COLO668 (cell line): ENCODE measurements at regions not wholly inside any gene's neighbourhood (a gene's known extent, or its start where the extent isn't known, plus 50 kb on each side); places are given as distances from the start of the nearest gene placed in this dataset.

ENCODE experiments used
- DNase-seq: peaks from one replicate; lab custom pipeline; 2025; ENCODE audit not compliant: unreplicated experiment; lab: John Stamatoyannopoulos, UW

GRCh38 chr18:29188760-29189159, 1011.8 kb upstream of the CDH2 start:
- DNase-seq: no peak

DNA sequence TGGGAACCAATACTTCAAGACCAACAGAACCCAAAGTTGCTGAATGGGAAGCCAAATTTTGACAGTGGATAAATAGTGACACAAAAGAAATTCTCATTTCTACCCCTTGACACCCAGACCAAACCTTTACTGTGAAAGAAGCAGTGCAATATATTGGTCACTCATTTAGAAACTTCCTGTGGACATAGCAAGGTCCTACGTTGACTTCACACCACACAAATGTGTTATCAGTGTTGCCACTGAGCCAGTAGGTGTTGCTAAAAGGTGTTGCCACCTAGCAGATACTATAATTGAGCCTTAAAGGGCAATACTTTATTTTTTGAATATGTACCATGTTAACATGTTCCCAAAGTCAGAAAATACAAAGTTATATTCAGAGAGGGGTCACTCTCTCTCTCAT, 1008.9 kb upstream of the CDH2 start:
- no peak for DNase-seq

- no peak for DNase-seq
Observed at GRCh38 chr18:29184654-29185053, 1007.7 kb upstream of the CDH2 start.

- no peak for DNase-seq
Observed at GRCh38 chr18:29181151-29181901, 1004.4 kb upstream of the CDH2 start.

DNA sequence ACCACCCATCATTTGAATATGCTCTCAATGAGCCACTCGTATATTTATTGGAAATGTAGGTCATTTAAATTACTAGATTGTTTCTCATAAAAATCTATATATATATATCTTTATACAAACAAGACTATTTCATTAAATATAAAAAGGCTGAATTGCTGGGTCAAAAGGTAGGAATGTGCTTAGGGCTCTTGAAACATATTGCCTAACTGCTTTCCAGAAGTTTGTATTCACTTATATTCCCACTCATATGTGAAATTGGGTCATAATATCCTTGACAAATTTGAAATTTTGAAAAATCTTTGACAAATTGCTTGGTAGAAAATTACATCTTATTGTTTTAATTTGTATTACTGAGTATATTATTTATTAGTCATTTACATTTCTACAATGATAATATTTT, 999.8 kb upstream of the CDH2 start:
- DNase-seq: no peak

GRCh38 chr18:29174891-29175290, 998.0 kb upstream of the CDH2 start:
- no peak for DNase-seq

- DNase-seq: no peak
Observed at GRCh38 chr18:29172756-29173067, 995.8 kb upstream of the CDH2 start.

DNA sequence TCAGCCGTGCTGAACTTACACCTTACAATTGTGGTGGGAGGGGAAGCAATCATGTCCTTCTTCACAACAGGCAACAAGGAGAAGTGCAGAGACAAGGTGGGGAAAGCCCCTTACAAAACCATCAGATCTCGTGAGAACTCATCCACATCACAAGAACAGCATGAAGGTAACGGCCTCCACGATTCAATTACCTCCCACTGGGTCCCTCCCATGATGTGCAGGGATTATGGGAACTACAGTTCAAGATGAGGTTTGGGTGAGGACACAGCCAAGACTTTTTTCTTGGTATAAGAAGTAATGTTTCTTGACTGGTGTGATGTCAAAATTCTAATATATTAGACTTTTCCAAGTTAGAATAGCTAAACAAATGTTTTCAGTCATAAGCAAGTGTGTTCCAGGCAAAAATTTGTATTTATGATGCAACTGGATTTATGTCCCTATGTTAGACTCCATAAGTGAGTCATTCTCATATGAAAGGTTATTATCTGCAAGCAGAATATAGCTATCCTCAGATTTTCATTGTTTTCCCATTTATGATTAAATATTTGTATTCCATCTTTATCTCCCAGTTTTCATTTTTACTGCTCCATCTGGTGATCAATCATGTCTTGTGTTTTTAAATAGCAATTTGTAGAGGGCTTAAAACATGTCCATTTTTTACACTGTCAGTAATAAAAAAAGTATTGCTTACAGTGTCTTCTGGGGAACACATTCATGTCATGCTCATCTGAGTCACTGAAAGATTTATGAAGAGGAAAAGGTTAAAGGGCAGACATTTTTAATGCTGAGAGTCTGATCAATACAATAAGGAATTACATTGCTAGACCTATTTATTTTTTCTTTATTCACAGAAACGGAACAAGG, 995.2 kb upstream of the CDH2 start:
- DNase-seq: no peak

- DNase-seq: no peak
Observed at GRCh38 chr18:29169599-29169998, 992.7 kb upstream of the CDH2 start.

DNA sequence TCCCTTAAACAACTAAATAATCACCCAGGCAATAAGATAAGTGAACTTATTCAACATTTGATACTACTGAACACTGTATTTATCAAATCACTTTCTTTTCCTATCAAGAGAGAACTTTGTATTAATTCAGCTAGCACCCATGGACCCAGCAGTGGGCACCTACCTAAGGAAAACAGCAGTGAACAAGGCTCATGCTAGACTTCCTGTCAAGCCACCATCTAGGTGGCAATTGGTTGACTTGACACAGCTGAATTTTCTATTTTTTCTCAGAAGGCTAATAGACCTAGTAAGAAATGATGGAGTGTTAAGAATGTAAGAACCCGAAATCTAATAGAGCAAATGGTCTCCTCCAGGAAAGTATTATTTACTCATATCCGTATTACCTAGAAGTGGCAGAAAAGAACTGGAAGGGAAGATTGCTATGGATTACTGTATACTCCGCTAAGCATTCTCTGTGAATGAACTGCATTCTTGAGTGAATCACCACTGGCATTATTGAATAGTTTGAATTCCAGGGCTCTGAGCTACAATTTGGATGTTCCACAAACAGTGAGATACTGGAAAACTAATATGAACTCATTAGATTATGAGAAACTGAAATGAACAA, 988.2 kb upstream of the CDH2 start:
- no peak for DNase-seq

DNA sequence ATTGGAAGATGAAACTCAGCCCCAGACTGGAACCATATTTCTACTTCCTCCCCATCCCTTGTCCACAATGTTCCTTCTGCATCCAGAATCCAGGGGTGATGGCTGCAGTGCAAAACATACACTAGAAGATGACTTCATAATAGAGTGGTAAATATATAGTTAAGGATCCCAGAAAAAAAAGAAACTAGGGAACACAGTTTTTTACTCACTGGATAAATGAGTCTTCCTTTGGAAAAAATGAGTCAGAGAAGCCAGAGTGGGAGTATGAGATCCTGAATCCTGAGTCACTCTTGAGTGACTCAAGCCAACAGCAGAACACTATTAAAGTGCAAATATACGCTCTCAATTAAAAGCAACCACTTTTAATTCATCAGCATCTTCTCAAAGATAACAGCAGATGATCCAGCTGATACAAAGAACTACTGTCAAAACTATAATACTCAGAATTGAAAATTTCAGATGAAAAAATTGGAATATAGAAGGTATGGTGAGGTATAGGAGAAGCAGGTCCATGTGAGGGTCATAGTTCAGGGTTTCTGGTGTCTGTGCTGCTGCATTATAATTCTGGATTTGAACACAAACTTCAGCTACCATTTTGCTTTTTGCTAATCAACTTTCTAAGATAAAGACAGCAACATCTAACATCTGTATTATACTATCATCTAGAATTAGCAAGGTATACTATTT, 987.2 kb upstream of the CDH2 start:
- DNase-seq: no peak

DNA sequence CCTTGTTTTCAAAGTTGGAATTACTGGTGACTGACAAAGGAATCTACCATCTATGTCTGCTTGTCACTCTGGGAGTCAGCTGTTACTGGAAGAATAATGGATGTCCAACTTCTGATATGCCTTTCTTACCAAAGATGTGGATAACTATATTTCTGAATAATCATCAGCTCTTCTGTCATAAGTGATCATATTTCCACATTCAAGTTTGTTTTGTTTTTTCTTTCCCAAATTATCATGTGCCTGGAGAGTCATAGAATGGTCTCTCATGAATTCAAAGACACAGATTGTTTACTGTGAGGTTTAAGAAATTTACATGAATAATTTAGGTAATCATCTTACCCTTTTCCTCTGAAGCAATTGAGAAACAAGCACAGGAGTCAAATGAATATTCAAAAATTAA, 986.7 kb upstream of the CDH2 start:
- DNase-seq: no peak

DNA sequence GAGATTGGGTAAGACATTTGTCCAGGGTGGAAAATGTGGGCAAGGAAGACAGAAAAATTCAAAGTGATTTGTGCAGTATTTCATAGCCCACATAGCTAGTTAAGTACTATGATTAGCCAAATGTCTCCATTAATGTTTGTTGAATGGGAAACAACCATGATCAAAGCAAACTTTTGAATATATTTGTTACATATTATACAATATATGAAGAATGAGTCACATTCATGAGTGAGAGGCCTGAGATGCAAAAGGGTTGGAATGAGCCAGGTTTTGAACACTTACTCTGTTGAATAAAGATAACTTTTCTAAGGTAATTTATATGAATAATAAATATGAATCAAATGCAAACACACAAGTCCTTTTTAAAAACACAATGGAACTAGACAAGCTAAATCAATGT, 984.5 kb upstream of the CDH2 start:
- no peak for DNase-seq

DNA sequence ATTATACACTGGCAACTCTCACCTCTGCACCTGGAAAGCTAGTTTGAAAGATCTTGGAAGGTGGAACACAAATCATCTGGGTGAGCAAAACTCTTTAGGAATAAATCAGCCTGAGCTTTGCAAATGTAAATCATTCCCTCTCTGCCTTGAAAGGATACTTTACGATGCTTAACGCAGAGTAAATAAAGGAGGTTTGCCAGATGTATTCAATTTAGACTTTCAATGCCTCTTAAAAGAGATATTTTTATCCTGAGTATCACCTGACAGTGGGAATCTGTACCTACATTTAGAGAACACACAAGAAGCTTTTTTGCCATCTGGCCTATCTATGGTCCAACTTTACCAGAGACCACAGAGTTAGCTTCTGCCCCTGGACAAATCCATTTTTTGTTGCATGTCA, 983.2 kb upstream of the CDH2 start:
- no peak for DNase-seq

DNA sequence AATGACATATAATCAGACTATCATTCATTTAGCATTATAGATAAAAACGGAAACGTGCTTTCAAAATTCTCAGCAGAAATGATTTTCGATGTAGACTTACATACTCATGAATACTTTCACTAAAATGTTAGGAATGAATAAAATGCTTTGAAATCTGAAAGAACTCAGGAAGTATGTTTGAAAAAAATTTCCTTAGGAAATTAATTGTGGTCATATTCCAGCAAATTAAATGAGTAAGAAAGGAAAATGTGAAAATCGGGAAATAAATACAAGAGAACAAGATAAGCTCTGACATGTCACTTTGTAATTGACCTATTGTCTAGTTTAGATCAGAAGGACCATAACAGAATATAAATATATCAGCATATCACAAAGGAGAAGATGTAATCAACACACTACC, 981.0 kb upstream of the CDH2 start:
- no peak for DNase-seq

DNA sequence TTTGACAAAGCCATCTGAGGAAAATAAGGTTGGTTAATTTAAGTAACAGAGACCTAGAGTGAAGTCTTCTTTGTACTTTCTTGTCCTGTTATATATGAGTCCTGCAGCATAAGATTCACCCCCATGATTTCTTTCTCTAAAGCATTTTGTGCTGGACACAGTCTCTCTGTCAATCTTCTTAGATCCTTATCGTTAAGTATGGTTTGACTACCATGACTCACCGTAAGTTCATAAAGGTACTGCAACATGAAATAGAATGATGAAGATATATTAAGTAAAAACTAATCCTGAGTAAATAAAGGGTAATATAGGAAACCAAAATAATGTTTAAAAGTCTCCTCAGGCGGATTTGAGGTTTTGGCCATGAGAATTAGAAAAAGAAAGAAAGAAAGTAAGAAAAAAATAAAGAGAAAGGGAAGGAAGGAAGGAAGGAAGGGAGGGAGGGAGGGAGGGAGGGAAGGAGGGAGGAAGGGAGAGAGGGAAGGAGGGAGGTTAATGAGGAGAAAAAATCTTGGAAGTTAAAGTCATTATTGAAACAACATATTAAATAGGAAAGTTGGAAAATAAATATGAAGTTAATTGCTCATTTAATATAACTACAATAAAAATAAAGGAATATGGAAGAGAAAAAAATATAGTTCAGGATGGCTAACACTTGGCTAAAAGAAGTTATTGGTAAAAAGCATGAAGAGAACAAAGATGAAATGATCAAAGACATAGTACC, 980.3 kb upstream of the CDH2 start:
- no peak for DNase-seq

DNA sequence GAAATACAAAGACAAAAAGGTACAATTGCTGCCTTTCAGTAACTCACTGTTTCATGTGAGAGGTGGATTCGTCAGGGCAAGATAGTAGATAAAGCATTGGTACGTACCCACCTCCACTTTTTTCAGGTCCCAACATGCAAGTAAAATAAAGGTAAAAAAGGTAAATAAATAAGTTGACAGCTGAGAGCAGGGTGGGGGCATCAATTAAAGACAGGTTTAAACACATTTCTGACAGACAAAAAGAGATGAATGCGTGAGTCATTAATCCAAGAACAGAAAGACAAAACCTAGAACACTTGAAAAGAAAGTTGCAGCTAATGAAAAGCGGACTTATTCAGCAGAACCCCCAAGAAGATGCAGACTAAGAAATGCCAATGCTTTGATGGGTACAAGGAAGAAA, 979.6 kb upstream of the CDH2 start:
- no peak for DNase-seq

GRCh38 chr18:29154758-29155725, 978.1 kb upstream of the CDH2 start:
- DNase-seq: no peak

DNA sequence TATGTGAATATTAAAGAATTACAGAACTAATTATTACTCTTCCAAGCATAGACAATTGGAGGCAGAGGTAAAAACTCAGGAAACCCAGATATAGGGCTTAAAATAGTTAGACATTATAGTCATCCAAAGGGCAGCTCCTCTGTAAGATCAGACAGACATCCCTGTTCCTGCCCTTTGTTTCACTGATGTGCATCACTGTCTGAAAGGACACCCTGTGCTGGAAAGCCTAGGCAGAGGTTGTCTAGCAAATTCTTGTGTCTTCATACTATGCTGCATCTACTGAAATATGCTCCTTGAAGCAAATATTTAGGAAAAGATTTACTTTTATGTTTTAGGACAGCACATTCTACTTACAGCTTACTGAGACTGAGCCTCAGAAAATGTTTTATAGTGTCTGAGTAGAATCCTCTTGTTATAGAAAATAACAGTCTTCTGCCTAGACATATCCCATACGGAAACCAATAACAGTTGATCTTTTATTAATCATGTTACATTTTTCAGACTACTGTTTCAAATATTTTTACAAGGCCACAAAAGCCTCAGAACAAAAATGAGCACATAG, 977.3 kb upstream of the CDH2 start:
- DNase-seq: no peak

- DNase-seq: no peak
Observed at GRCh38 chr18:29153091-29153490, 976.2 kb upstream of the CDH2 start.
